HG02763 (cell line): ENCODE measurements at regions not wholly inside any gene's neighbourhood (a gene's known extent, or its start where the extent isn't known, plus 50 kb on each side); places are given as distances from the start of the nearest gene placed in this dataset.

Source experiments
- ATAC-seq: cut with Tn5 transposase; IDR thresholded peaks from one replicate; pipeline ENCODE4 v1.9.1; 2021; ENCODE audit warnings: mild to moderate bottlenecking, moderate library complexity; ENCODE audit not compliant: unreplicated experiment

- ATAC-seq, result no peak
These were observed 240.4 kb downstream of the SNAPC1 start for GRCh38 chr14:62002642-62003041.

GRCh38 chr14:62003701-62004100 is 241.5 kb downstream of the SNAPC1 start:
- ATAC-seq, result no peak

- no peak for ATAC-seq
These were observed 244.0 kb downstream of the SNAPC1 start for GRCh38 chr14:62006116-62006731.

GRCh38 chr14:62015243-62015642 is 253.0 kb downstream of the SNAPC1 start:
- ATAC-seq, result no peak

- ATAC-seq, result no peak
These were observed 253.7 kb downstream of the SNAPC1 start for GRCh38 chr14:62015945-62016344.

- ATAC-seq, result no peak
These were observed 255.5 kb downstream of the SNAPC1 start for GRCh38 chr14:62017651-62018230.

- ATAC-seq, result no peak
These were observed 256.4 kb downstream of the SNAPC1 start for GRCh38 chr14:62018606-62019005.

GRCh38 chr14:62027958-62028357 is 265.7 kb downstream of the SNAPC1 start:
- ATAC-seq, result no peak

- ATAC-seq, result peak; percentile 53
These were observed 267.3 kb downstream of the SNAPC1 start for GRCh38 chr14:62029569-62029924.

- no peak for ATAC-seq
These were observed 268.2 kb downstream of the SNAPC1 start for GRCh38 chr14:62030387-62030786.

GRCh38 chr14:62031504-62031903 is 269.3 kb downstream of the SNAPC1 start:
- no peak for ATAC-seq

- no peak for ATAC-seq
These were observed 291.0 kb downstream of the SNAPC1 start for GRCh38 chr14:62053188-62053587.

GRCh38 chr14:62056789-62057188 is 294.6 kb downstream of the SNAPC1 start:
- no peak for ATAC-seq

GRCh38 chr14:62062645-62063044 is 300.4 kb downstream of the SNAPC1 start:
- ATAC-seq, result no peak

- no peak for ATAC-seq
These were observed 302.6 kb downstream of the SNAPC1 start for GRCh38 chr14:62064751-62065323.

GRCh38 chr14:62066304-62066703 is 304.1 kb downstream of the SNAPC1 start:
- ATAC-seq, result no peak

GRCh38 chr14:62071039-62071438 is 308.8 kb downstream of the SNAPC1 start:
- no peak for ATAC-seq

- ATAC-seq, result no peak
These were observed 314.1 kb downstream of the SNAPC1 start for GRCh38 chr14:62076368-62076767.

- no peak for ATAC-seq
These were observed 314.8 kb downstream of the SNAPC1 start for GRCh38 chr14:62076825-62077605.

- no peak for ATAC-seq
These were observed 315.5 kb downstream of the SNAPC1 start for GRCh38 chr14:62077676-62078261.

GRCh38 chr14:62079038-62079437 is 316.8 kb downstream of the SNAPC1 start:
- peak; percentile 36 for ATAC-seq
